ENCODE measurements at regions not wholly inside any gene's neighbourhood (a gene's known extent, or its start where the extent isn't known, plus 50 kb on each side); places are given as distances from the start of the nearest gene placed in this dataset.

GRCh38 chr7:46363688-46364087 is 442.6 kb upstream of the IGFBP3 start (continued):
- TF ChIP-seq REST (IDR thresholded peaks at IDR 0.05): peak; percentile 51
- no peak for TF ChIP-seq JUND (IDR thresholded peaks at IDR 0.05)
- TF ChIP-seq YY1 (IDR thresholded peaks at IDR 0.05): no peak
- TF ChIP-seq NR2F2 (IDR thresholded peaks at IDR 0.05): peak; percentile 56
- TF ChIP-seq FOXA1 (IDR thresholded peaks at IDR 0.05): peak; percentile 72
- TF ChIP-seq TAF1 (conservative IDR thresholded peaks at IDR 0.05): no peak
- TF ChIP-seq EGR1 (IDR thresholded peaks at IDR 0.05; ENCODE audit: low read depth in 2 of 2): no peak
- peak; percentile 65 to 82 for TF ChIP-seq RXRA (IDR thresholded peaks at IDR 0.05)
- TF ChIP-seq MAX (IDR thresholded peaks at IDR 0.05): no peak
- peak; percentile 84 to 90 for TF ChIP-seq HNF4A (conservative IDR thresholded peaks at IDR 0.05)

GRCh38 chr7:46360811-46361210 is 439.7 kb upstream of the IGFBP3 start:
- no peaks in the 10 kb centered on the region for H3K36me3 ChIP-seq (ENCODE audit: control insufficient read depth in 4 of 4, insufficient read depth in 3 of 4, low read depth in 1 of 4, low read length in 3 of 4)
- peaks cover 0 to 22% (median 14%) of the 10 kb centered on the region in 4 donors for H3K4me1 ChIP-seq (ENCODE audit: control insufficient read depth in 4 of 4, insufficient read depth in 4 of 4, low read length in 3 of 4)
- TF ChIP-seq JUND (IDR thresholded peaks at IDR 0.05) (no peak), FOXA2 (IDR thresholded peaks at IDR 0.05) (no peak), RAD21 (IDR thresholded peaks at IDR 0.05) (peak in 1 of 2 donors; percentile 20), SP1 (IDR thresholded peaks at IDR 0.05) (no peak), FOXA1 (IDR thresholded peaks at IDR 0.05) (no peak)
- no peak overlapping the region for H3K4me3 ChIP-seq (ENCODE audit: low read depth in 1 of 3, low read length in 3 of 3)
- H3K27me3 ChIP-seq (ENCODE audit: control insufficient read depth in 4 of 4, insufficient read depth in 4 of 4, low read length in 3 of 4): no peaks in the 10 kb centered on the region
- H3K27ac ChIP-seq (ENCODE audit: low read depth in 1 of 2, low read length in 2 of 2): no peak overlapping the region
- 69% methylated on average over 2 of the region's 2 CpGs for WGBS
- no peak for DNase-seq (ENCODE audit: low spot score)
- no peak overlapping the region for H3K9ac ChIP-seq (ENCODE audit: low read depth in 1 of 2, low read length in 2 of 2)
- H3K9me3 ChIP-seq (ENCODE audit: control insufficient read depth in 4 of 4, low read length in 3 of 4): no peaks in the 10 kb centered on the region

GRCh38 chr7:46360296-46360695 is 439.2 kb upstream of the IGFBP3 start:
- WGBS: 90% methylated on average over 3 of the region's 3 CpGs
- H3K27ac ChIP-seq (ENCODE audit: low read depth in 1 of 2, low read length in 2 of 2): no peak overlapping the region
- no peaks in the 10 kb centered on the region for H3K9me3 ChIP-seq (ENCODE audit: control insufficient read depth in 4 of 4, low read length in 3 of 4)
- no peak overlapping the region for H3K9ac ChIP-seq (ENCODE audit: low read depth in 1 of 2, low read length in 2 of 2)
- TF ChIP-seq HNF4G (IDR thresholded peaks at IDR 0.05): no peak
- no peak for TF ChIP-seq ATF3 (IDR thresholded peaks at IDR 0.05)
- no peak for TF ChIP-seq REST (IDR thresholded peaks at IDR 0.05)
- no peak for TF ChIP-seq GABPA (IDR thresholded peaks at IDR 0.05 in 1 of 2, conservative IDR thresholded peaks at IDR 0.05 in 1 of 2)
- TF ChIP-seq SP1 (IDR thresholded peaks at IDR 0.05): no peak
- no peak for TF ChIP-seq RXRA (IDR thresholded peaks at IDR 0.05)
- TF ChIP-seq TAF1 (conservative IDR thresholded peaks at IDR 0.05): no peak
- TF ChIP-seq JUND (IDR thresholded peaks at IDR 0.05): no peak
- no peak for TF ChIP-seq CTCF (IDR thresholded peaks at IDR 0.05; ENCODE audit: low read depth, low read length, missing input control)
- TF ChIP-seq MAX (IDR thresholded peaks at IDR 0.05): no peak
- H3K4me3 ChIP-seq (ENCODE audit: low read depth in 1 of 3, low read length in 3 of 3): no peak overlapping the region
- H3K27me3 ChIP-seq (ENCODE audit: control insufficient read depth in 4 of 4, insufficient read depth in 4 of 4, low read length in 3 of 4): no peaks in the 10 kb centered on the region
- no peak for DNase-seq (ENCODE audit: low spot score)
- H3K36me3 ChIP-seq (ENCODE audit: control insufficient read depth in 4 of 4, insufficient read depth in 3 of 4, low read depth in 1 of 4, low read length in 3 of 4): no peaks in the 10 kb centered on the region
- peaks cover 0 to 22% (median 14%) of the 10 kb centered on the region in 4 donors for H3K4me1 ChIP-seq (ENCODE audit: control insufficient read depth in 4 of 4, insufficient read depth in 4 of 4, low read length in 3 of 4)

Measured in liver (tissue), 8 donors.